ENCODE measurements at regions not wholly inside any gene's neighbourhood (a gene's known extent, or its start where the extent isn't known, plus 50 kb on each side); places are given as distances from the start of the nearest gene placed in this dataset.

GRCh38 chr2:151085181-151085611 is 176.5 kb downstream of the RBM43 start:
- H3K27ac ChIP-seq (ENCODE audit: low read length) = no peak overlapping the region
- no peak overlapping the region for H3K9ac ChIP-seq (ENCODE audit: low read length in 2 of 2)
- H3K27me3 ChIP-seq (ENCODE audit: control insufficient read depth in 1 of 2, insufficient read depth in 2 of 2, low read length in 2 of 2) = no peaks in the 10 kb centered on the region
- no peaks in the 10 kb centered on the region for H3K4me1 ChIP-seq (ENCODE audit: control insufficient read depth, insufficient read depth, low read length)
- H3K36me3 ChIP-seq (ENCODE audit: control insufficient read depth in 2 of 2, insufficient read depth in 2 of 2, low read length in 2 of 2) = no peaks in the 10 kb centered on the region
- no peaks in the 10 kb centered on the region for H3K9me3 ChIP-seq (ENCODE audit: control insufficient read depth in 2 of 2, low read length in 2 of 2)
- no peak overlapping the region for H3K4me3 ChIP-seq (ENCODE audit: low read length in 2 of 2)

- Histone ChIP-seq H3K9ac (ENCODE audit: low read length in 2 of 2) (no peak overlapping the region), H3K4me1 (ENCODE audit: control insufficient read depth, insufficient read depth, low read length) (no peaks in the 10 kb centered on the region), H3K27ac (ENCODE audit: low read length) (no peak overlapping the region), H3K4me3 (ENCODE audit: low read length in 2 of 2) (no peak overlapping the region), H3K27me3 (ENCODE audit: control insufficient read depth in 1 of 2, insufficient read depth in 2 of 2, low read length in 2 of 2) (no peaks in the 10 kb centered on the region), H3K36me3 (ENCODE audit: control insufficient read depth in 2 of 2, insufficient read depth in 2 of 2, low read length in 2 of 2) (no peaks in the 10 kb centered on the region), H3K9me3 (ENCODE audit: control insufficient read depth in 2 of 2, low read length in 2 of 2) (no peaks in the 10 kb centered on the region)
Measured at GRCh38 chr2:151083856-151084795, 177.5 kb downstream of the RBM43 start.

- no peaks in the 10 kb centered on the region for H3K27me3 ChIP-seq (ENCODE audit: control insufficient read depth in 1 of 2, insufficient read depth in 2 of 2, low read length in 2 of 2)
- H3K36me3 ChIP-seq (ENCODE audit: control insufficient read depth in 2 of 2, insufficient read depth in 2 of 2, low read length in 2 of 2) = no peaks in the 10 kb centered on the region
- H3K4me3 ChIP-seq (ENCODE audit: low read length in 2 of 2) = no peak overlapping the region
- H3K9ac ChIP-seq (ENCODE audit: low read length in 2 of 2) = no peak overlapping the region
- no peaks in the 10 kb centered on the region for H3K4me1 ChIP-seq (ENCODE audit: control insufficient read depth, insufficient read depth, low read length)
- H3K9me3 ChIP-seq (ENCODE audit: control insufficient read depth in 2 of 2, low read length in 2 of 2) = peaks cover 0 to 2% of the 10 kb centered on the region in 2 donors
- H3K27ac ChIP-seq (ENCODE audit: low read length) = no peak overlapping the region
Measured at GRCh38 chr2:151078889-151079288, 182.8 kb downstream of the RBM43 start.

GRCh38 chr2:151071906-151072305 is 189.8 kb downstream of the RBM43 start:
- Histone ChIP-seq H3K9ac (ENCODE audit: low read length in 2 of 2) (no peak overlapping the region), H3K4me3 (ENCODE audit: low read length in 2 of 2) (no peak overlapping the region), H3K27ac (ENCODE audit: low read length) (no peak overlapping the region), H3K36me3 (ENCODE audit: control insufficient read depth in 2 of 2, insufficient read depth in 2 of 2, low read length in 2 of 2) (no peaks in the 10 kb centered on the region), H3K4me1 (ENCODE audit: control insufficient read depth, insufficient read depth, low read length) (no peaks in the 10 kb centered on the region), H3K9me3 (ENCODE audit: control insufficient read depth in 2 of 2, low read length in 2 of 2) (peaks cover 0 to 2% of the 10 kb centered on the region in 2 donors), H3K27me3 (ENCODE audit: control insufficient read depth in 1 of 2, insufficient read depth in 2 of 2, low read length in 2 of 2) (no peaks in the 10 kb centered on the region)

GRCh38 chr2:151071382-151071781 is 190.3 kb downstream of the RBM43 start:
- Histone ChIP-seq H3K4me3 (ENCODE audit: low read length in 2 of 2) (no peak overlapping the region), H3K27ac (ENCODE audit: low read length) (no peak overlapping the region), H3K9ac (ENCODE audit: low read length in 2 of 2) (no peak overlapping the region), H3K36me3 (ENCODE audit: control insufficient read depth in 2 of 2, insufficient read depth in 2 of 2, low read length in 2 of 2) (no peaks in the 10 kb centered on the region), H3K9me3 (ENCODE audit: control insufficient read depth in 2 of 2, low read length in 2 of 2) (peaks cover 0 to 2% of the 10 kb centered on the region in 2 donors), H3K4me1 (ENCODE audit: control insufficient read depth, insufficient read depth, low read length) (no peaks in the 10 kb centered on the region), H3K27me3 (ENCODE audit: control insufficient read depth in 1 of 2, insufficient read depth in 2 of 2, low read length in 2 of 2) (no peaks in the 10 kb centered on the region)

GRCh38 chr2:151070253-151070652 is 191.4 kb downstream of the RBM43 start:
- no peak overlapping the region for H3K9ac ChIP-seq (ENCODE audit: low read length in 2 of 2)
- no peaks in the 10 kb centered on the region for H3K27me3 ChIP-seq (ENCODE audit: control insufficient read depth in 1 of 2, insufficient read depth in 2 of 2, low read length in 2 of 2)
- no peaks in the 10 kb centered on the region for H3K36me3 ChIP-seq (ENCODE audit: control insufficient read depth in 2 of 2, insufficient read depth in 2 of 2, low read length in 2 of 2)
- H3K9me3 ChIP-seq (ENCODE audit: control insufficient read depth in 2 of 2, low read length in 2 of 2) = peaks cover 0 to 2% of the 10 kb centered on the region in 2 donors
- H3K27ac ChIP-seq (ENCODE audit: low read length) = no peak overlapping the region
- H3K4me3 ChIP-seq (ENCODE audit: low read length in 2 of 2) = no peak overlapping the region
- no peaks in the 10 kb centered on the region for H3K4me1 ChIP-seq (ENCODE audit: control insufficient read depth, insufficient read depth, low read length)

- Histone ChIP-seq H3K27ac (ENCODE audit: low read length) (no peak overlapping the region), H3K4me3 (ENCODE audit: low read length in 2 of 2) (no peak overlapping the region), H3K36me3 (ENCODE audit: control insufficient read depth in 2 of 2, insufficient read depth in 2 of 2, low read length in 2 of 2) (no peaks in the 10 kb centered on the region), H3K27me3 (ENCODE audit: control insufficient read depth in 1 of 2, insufficient read depth in 2 of 2, low read length in 2 of 2) (no peaks in the 10 kb centered on the region), H3K9me3 (ENCODE audit: control insufficient read depth in 2 of 2, low read length in 2 of 2) (no peaks in the 10 kb centered on the region), H3K9ac (ENCODE audit: low read length in 2 of 2) (no peak overlapping the region), H3K4me1 (ENCODE audit: control insufficient read depth, insufficient read depth, low read length) (no peaks in the 10 kb centered on the region)
Measured at GRCh38 chr2:151067658-151068369, 193.8 kb downstream of the RBM43 start.

- Histone ChIP-seq H3K36me3 (ENCODE audit: control insufficient read depth in 2 of 2, insufficient read depth in 2 of 2, low read length in 2 of 2) (no peaks in the 10 kb centered on the region), H3K4me3 (ENCODE audit: low read length in 2 of 2) (no peak overlapping the region), H3K27ac (ENCODE audit: low read length) (no peak overlapping the region)
Measured at GRCh38 chr2:151063271-151063670, 198.4 kb downstream of the RBM43 start.

GRCh38 chr2:151060287-151060686 is 201.4 kb downstream of the RBM43 start:
- Histone ChIP-seq H3K27me3 (ENCODE audit: control insufficient read depth in 1 of 2, insufficient read depth in 2 of 2, low read length in 2 of 2) (no peaks in the 10 kb centered on the region), H3K9me3 (ENCODE audit: control insufficient read depth in 2 of 2, low read length in 2 of 2) (no peaks in the 10 kb centered on the region), H3K9ac (ENCODE audit: low read length in 2 of 2) (no peak overlapping the region), H3K36me3 (ENCODE audit: control insufficient read depth in 2 of 2, insufficient read depth in 2 of 2, low read length in 2 of 2) (no peaks in the 10 kb centered on the region), H3K4me1 (ENCODE audit: control insufficient read depth, insufficient read depth, low read length) (no peaks in the 10 kb centered on the region), H3K27ac (ENCODE audit: low read length) (no peak overlapping the region), H3K4me3 (ENCODE audit: low read length in 2 of 2) (no peak overlapping the region)

More at GRCh38 chr2:151063271-151063670, 198.4 kb downstream of the RBM43 start:
- no peak overlapping the region for H3K9ac ChIP-seq (ENCODE audit: low read length in 2 of 2)
- H3K4me1 ChIP-seq (ENCODE audit: control insufficient read depth, insufficient read depth, low read length) = no peaks in the 10 kb centered on the region
- H3K27me3 ChIP-seq (ENCODE audit: control insufficient read depth in 1 of 2, insufficient read depth in 2 of 2, low read length in 2 of 2) = no peaks in the 10 kb centered on the region
- no peaks in the 10 kb centered on the region for H3K9me3 ChIP-seq (ENCODE audit: control insufficient read depth in 2 of 2, low read length in 2 of 2)

GRCh38 chr2:151056870-151057269 is 204.8 kb downstream of the RBM43 start:
- no peaks in the 10 kb centered on the region for H3K9me3 ChIP-seq (ENCODE audit: control insufficient read depth in 2 of 2, low read length in 2 of 2)
- no peaks in the 10 kb centered on the region for H3K4me1 ChIP-seq (ENCODE audit: control insufficient read depth, insufficient read depth, low read length)
- no peaks in the 10 kb centered on the region for H3K27me3 ChIP-seq (ENCODE audit: control insufficient read depth in 1 of 2, insufficient read depth in 2 of 2, low read length in 2 of 2)
- H3K36me3 ChIP-seq (ENCODE audit: control insufficient read depth in 2 of 2, insufficient read depth in 2 of 2, low read length in 2 of 2) = no peaks in the 10 kb centered on the region
- H3K4me3 ChIP-seq (ENCODE audit: low read length in 2 of 2) = no peak overlapping the region
- H3K27ac ChIP-seq (ENCODE audit: low read length) = no peak overlapping the region
- H3K9ac ChIP-seq (ENCODE audit: low read length in 2 of 2) = no peak overlapping the region

- Histone ChIP-seq H3K27me3 (ENCODE audit: control insufficient read depth in 1 of 2, insufficient read depth in 2 of 2, low read length in 2 of 2) (no peaks in the 10 kb centered on the region), H3K36me3 (ENCODE audit: control insufficient read depth in 2 of 2, insufficient read depth in 2 of 2, low read length in 2 of 2) (no peaks in the 10 kb centered on the region), H3K4me1 (ENCODE audit: control insufficient read depth, insufficient read depth, low read length) (no peaks in the 10 kb centered on the region), H3K4me3 (ENCODE audit: low read length in 2 of 2) (no peak overlapping the region), H3K27ac (ENCODE audit: low read length) (no peak overlapping the region), H3K9me3 (ENCODE audit: control insufficient read depth in 2 of 2, low read length in 2 of 2) (no peaks in the 10 kb centered on the region), H3K9ac (ENCODE audit: low read length in 2 of 2) (no peak overlapping the region)
Measured at GRCh38 chr2:151053661-151053990, 208.0 kb downstream of the RBM43 start.

Measured in stomach smooth muscle (tissue), 2 donors.